SK-N-SH (cell line): ENCODE measurements at regions not wholly inside any gene's neighbourhood (a gene's known extent, or its start where the extent isn't known, plus 50 kb on each side); places are given as distances from the start of the nearest gene placed in this dataset.

ENCODE experiments used
- YY1 ChIP-seq: IDR thresholded peaks from 2 replicates; pipeline ENCODE4 v1.4.0; 2012; ENCODE audit warnings: low read depth, mild to moderate bottlenecking
- TF ChIP-seq, protein P1 (sequence below): IDR thresholded peaks from 2 replicates; pipeline ENCODE4 v1.4.0; 2012; ENCODE audit warnings: low read depth

GRCh38 chrX:99507768-99508167, 902.3 kb downstream of the PCDH19 start:
- no peak for TF ChIP-seq YY1
- TF ChIP-seq, protein P1, sequence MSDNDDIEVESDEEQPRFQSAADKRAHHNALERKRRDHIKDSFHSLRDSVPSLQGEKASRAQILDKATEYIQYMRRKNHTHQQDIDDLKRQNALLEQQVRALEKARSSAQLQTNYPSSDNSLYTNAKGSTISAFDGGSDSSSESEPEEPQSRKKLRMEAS: no peak
